ENCODE measurements at regions not wholly inside any gene's neighbourhood (a gene's known extent, or its start where the extent isn't known, plus 50 kb on each side); places are given as distances from the start of the nearest gene placed in this dataset.
"Not testable (repeated sequence)": the region's sequence is repeated elsewhere in the genome, so short reads cannot be mapped to it uniquely, and the experiment has no call there.

DNA sequence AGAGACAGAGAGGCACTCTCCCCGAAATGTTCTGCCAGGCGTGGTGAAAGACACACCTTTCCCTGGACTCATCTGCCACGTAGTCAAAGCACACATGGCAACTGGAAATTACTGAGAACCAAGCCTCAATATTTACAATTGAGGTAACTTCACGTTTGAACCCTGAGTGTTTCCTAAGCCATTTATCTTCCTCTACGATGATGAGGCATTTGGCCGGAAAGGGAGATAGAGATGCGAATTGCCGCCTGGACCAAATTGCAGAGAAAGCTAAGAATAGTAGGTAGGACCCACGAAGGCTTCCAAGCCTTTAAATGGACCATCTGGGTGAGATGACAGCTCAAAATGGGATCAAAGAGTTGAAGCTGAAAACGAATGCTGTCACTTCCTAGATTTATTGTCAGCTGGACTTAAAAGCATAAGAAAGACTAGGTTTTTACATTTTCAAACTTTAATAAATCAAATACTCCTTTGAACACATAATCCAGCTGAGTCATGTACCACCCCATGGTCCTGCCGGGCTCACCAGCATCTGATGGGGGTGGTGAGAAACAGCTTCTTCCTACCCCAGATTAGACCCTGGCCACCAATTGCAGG is 135.6 kb upstream of the LYZL2 start:
- no peak overlapping the region for H3K4me3 ChIP-seq (ENCODE audit: low read depth, low read length)

DNA sequence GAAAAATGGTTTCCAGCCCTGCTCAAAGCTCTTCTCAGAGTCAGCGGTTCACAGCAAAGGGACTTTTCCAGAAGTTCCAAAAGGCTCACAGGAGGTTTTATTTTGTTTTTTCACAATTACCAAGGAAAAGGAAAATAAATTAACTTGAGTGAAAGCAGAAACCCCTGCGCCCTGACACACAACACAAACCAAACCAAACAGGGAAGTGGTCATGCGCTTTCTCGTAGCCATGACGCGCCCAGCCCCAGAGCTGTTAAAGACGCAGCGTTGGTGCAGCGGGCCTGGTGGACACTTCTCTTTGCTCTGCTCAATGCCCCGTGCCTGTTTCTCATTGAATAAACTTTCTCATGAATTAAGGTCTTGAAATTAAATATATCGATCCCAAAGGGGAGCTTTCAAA is 134.4 kb upstream of the LYZL2 start:
- H3K4me3 ChIP-seq (ENCODE audit: low read depth, low read length), result no peak overlapping the region

DNA sequence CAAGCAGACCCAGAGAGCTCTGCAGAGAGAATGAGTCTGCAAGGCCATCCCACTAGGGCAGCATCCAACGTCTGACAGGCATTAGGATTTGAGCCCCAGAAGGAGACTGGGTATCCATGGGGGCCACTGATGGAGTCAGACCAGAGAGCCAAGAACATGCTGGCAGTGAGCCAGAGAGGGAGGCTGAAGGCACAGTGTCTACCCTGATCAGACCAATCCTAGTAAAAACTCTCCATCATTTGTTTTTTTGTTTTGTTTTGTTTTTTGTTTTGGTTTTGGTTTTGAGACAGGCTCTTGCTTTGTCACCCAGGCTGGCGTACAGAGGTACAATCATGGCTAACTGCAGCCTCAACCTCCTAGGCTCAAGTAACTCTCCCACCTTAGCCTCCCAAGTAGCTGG is 133.1 kb upstream of the LYZL2 start:
- H3K4me3 ChIP-seq (ENCODE audit: low read depth, low read length), result no peak overlapping the region

DNA sequence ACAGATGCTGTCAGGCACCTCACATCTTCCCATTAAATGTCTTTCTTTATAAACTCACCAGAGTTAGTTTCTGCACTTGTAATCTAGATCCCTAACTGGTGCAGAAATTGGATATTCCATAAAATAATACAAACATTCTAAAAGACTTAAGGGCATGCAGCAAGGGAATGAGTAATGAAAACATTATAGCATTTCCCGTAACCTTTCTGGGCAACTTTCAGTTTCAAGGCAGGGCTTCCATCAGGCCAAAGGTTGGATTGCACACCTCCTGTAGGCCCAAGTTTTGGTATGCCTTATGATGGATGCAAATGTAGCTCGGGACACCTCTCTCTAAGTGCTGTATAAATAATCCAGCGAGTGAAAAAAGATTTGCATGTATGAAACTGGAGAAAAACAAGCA is 129.9 kb upstream of the LYZL2 start:
- H3K4me3 ChIP-seq (ENCODE audit: low read depth, low read length), result no peak overlapping the region

DNA sequence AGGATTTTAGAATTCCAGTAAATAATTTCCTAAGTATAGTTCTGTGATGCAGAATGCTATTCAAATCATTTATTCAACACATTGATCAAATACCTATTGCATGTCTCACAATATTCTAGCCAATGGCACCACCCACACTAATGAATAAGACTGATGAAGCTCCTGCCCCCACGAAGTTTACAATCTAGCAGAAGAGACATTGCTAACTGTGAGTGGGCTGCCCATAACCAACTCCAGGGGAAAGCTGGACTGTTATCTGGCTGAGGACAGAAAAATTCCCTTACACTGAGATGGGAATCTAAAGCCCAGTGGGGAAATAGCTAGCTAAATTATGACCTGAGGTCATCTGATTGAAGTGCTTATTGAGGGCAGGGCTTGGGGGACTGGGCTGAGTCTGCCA is 128.8 kb upstream of the LYZL2 start:
- H3K4me3 ChIP-seq (ENCODE audit: low read depth, low read length), result no peak overlapping the region

DNA sequence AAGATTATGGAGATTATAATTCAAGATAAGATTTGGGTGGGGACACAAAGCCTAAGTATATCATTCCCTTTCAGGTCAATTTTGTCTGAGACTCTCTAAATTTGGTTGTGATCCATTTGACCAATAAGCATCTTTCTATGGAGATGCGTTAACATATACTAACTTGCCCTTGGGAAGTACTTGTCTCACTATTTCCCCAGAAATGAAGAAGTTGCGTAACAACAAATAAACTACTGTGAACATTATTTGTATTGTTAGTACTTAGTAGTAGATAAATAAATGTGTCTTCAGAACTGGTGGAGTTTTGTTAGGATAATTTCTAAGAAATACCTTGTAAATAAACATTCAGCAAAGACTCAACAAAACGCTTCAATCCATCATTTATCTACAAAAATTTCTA is 127.3 kb upstream of the LYZL2 start:
- no peak overlapping the region for H3K4me3 ChIP-seq (ENCODE audit: low read depth, low read length)

DNA sequence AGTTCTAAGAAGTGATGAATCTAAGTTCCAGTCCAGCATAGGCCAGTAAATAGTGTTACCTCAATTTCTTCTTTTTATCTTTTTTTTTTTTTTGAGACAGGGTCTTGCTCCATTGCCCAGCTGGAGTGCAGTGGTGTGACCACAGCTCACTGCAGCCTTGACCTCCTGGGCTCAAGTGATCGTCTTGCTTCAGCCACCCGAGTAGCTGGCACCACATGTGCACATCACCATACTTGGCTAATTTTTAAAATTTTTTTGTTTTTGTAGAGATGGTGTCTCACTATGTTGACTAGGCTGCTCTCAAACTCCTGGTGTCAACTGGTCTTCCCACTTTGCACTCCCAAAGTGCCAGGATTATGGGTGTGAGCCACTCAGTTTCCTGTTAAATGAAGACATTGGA is 126.6 kb upstream of the LYZL2 start:
- H3K4me3 ChIP-seq (ENCODE audit: low read depth, low read length), result no peak overlapping the region

DNA sequence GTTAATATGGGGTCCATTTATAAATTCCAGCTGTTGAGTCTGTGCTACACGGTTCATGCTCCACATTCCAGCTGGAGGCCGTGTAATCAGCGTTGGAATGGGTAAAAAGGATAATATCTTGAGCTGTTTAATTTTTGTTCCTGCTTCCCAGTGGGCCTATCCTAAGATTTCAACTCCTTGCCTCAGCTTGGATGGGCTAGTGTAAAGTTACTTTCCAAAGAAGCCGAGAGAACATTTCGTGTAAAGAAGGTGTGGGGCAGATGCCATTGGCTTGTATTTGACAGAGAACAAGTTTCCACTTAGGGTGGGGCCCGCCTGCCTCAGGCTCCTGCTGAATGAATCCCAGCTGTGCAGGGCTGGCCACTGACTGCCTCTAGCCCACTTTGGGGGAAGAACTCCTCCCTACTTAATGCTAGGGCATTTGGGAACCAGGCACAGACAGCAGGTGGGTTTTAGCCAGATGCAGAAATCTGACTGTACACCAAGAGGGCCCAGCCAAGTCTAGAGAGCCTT is 125.9 kb upstream of the LYZL2 start:
- H3K4me3 ChIP-seq (ENCODE audit: low read depth, low read length), result no peak overlapping the region

DNA sequence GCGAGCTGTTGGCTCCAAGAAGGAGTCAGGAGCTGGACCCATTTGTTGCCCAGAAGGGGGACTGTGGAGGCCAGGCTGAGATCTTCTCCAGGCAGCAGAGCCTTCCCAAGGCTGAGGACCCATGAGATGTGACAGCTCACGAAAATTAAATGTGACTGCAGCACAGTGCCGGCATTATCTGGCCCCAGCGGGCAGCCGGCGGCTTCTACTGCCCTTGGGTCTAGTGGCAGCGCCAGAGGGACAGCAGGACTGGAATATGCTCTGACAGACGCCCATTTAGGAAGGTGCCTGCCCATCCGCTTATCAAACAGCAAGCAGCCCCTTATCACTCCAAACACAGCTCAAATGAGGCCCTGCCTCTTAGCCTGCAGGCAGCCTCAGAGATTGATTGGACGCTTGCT is 122.9 kb upstream of the LYZL2 start:
- H3K4me3 ChIP-seq (ENCODE audit: low read depth, low read length), result no peak overlapping the region

DNA sequence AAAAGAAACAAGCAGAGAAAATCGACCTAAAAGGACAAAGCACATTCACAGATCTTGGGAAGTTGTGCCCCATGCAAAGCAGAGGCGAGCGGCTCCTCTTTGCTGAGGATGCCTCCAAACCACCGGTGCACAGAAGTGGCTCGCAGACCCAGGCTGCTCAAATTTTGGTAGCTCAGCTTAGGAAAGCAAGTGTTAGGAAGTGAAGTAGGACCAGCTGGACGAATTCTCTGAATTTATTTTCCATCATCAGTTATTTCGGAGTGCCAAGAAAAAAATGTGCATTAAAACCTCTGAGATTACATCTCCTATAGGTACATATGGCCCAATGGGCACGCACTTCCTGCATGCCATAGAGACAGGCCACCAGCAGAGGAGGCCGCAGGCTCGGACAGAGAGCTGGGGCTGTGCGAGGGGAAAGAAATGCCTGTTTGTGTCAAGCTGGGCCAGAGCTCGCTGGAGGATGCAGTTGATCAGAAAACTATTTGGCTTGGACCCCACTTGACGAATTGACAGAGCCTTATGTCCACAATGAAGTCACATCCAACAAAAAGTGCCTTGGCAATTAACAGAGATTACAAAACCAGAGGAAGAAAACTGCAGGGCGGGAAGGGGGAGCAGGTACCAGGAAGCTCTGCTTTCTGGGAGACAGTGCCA is 122.3 kb upstream of the LYZL2 start:
- H3K4me3 ChIP-seq (ENCODE audit: low read depth, low read length), result no peak overlapping the region

DNA sequence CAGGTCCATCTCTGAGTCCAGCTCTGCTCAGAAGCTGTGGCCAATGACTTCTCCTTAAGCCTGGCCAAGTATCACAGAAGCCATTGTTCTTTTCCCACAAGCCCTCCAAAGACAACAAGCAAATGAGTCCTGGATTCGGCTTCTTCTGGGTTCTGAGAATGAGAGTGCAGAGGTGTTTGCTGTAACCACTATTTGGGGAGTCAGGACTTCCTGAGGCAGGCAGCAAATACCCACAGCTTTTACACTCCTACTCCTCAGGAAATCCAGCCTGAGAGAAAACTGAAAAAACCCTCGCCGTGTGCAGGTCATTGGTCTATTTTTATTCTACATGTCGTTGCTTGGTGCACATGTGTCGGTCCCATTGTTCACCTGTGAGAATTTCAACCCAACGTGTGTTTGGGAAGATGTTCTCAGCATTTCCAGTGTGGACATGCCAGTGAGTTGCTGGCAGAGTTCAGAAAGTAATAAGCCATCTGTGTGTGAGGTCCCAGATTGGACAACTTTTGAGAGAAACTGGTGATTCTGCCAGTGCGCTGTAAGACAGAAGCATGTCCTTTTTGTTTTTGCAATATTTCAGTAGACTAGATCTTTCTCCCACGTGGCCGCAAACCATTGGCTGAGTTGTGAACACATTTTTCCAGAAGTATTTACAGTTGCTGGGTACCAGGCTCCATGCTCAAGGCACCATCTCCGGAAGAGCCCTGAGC is 121.6 kb upstream of the LYZL2 start:
- H3K4me3 ChIP-seq (ENCODE audit: low read depth, low read length), result no peak overlapping the region

DNA sequence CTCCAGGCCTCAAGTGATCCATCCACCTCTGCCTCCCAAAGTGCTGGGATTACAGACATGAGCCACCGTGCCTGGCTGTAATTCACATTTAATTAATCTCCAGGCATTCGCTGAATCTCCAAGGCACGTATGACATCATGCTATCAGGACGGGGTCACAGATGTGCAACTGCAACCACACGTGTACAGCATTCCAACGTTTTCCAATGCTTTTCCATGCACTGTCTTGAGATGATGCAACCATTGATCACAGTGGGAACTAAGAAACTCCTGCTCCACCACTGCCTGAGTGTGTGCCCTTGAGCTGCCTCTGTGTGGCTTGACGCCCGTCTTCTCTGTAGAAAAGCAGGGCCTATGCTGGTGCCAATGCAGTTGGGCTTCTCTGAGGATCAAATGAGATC is 119.8 kb upstream of the LYZL2 start:
- H3K4me3 ChIP-seq (ENCODE audit: low read depth, low read length), result no peak overlapping the region

DNA sequence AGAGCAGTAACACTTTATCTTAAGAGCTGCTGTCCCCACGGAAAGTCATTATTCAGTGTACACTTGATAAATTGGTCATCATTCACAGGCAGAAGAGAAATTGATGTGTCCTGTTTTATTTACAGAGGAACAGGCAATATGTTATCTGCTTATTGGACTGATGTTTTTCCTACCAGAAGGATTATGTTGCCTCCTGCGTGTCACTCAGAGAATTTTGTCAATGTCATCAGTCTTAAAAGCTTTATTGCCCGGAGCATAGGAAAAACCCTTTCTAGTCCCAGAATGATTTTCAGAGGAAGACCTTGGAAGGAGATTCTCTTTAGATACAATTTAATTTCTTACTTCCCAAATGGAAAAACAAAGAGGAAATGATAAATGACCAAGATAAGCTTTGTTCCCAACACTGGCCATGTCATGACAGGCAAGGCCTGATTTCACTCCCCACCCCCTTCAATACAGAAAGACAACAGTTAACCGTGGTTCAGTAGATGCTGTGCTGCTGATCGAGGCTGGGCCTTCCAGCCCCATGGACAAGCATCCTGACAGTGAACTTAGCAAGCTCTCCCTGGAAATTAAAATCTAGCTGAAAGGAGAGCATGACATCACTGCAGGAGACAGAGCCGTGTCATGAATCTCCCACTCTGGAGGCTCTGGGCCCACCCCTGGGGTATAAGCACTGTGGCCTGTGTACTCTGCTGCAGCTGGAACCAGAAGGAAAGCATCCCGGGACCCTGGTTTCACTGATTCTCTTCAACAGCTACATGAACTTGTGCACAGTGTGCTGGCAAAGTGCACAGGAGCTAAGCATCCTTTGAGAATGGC is 118.8 kb upstream of the LYZL2 start:
- H3K4me3 ChIP-seq (ENCODE audit: low read depth, low read length), result no peak overlapping the region

DNA sequence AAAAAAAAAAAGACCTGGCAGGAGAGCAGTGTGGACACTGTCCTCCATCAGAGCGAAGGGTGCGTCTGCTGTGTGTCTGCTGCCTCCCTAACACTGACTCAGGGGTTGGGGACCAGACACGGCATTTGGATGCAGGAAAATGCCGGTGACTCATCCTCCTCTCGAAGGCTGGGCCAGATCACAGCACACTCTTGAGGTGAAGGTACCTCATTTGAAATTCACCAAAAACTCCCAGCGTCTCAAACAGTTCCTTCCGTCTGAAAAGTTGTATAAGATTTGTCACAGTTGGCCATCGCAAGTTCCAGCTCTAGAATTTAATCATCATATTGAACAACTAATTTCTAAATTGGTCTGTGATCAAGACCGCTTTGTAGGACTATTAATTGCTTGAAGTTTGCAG is 118.1 kb upstream of the LYZL2 start:
- no peak overlapping the region for H3K4me3 ChIP-seq (ENCODE audit: low read depth, low read length)

DNA sequence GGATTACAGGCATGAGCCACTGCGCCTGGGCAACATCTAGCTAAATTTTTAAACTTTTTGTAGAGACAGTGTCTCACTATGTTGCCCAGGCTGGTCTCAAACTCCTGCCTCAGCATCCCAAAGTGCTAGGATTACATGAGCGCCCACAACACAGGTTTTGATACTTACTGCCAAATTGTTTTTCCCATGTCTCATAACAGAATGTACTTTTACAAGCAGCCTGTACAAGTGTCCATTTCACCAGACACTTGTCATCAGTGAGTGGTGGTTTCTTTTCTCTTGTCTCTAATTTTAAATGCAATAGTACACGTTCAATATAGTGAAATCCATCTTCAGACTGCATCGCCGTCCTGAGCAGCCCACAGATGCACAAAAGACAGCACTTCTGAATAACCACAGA is 116.4 kb upstream of the LYZL2 start:
- no peak overlapping the region for H3K4me3 ChIP-seq (ENCODE audit: low read depth, low read length)

DNA sequence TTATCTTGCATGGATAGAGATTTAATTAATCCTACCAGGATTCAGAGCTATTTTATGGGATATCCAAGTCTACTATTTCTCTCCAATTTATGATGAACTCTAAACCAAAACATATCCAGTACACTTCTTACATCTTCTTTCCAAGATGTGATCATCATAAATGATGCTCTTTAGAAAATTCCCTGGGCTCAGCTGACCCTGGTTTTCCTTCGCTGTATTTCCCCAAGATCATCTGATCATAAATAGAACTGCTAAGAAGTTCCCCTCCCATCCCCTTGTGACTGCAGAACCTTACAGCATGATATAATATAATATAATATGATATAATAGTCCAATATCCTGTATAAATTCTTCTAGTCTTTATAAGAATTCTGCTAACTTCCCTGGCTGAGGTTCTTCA is 114.6 kb upstream of the LYZL2 start:
- no peak overlapping the region for H3K4me3 ChIP-seq (ENCODE audit: low read depth, low read length)

DNA sequence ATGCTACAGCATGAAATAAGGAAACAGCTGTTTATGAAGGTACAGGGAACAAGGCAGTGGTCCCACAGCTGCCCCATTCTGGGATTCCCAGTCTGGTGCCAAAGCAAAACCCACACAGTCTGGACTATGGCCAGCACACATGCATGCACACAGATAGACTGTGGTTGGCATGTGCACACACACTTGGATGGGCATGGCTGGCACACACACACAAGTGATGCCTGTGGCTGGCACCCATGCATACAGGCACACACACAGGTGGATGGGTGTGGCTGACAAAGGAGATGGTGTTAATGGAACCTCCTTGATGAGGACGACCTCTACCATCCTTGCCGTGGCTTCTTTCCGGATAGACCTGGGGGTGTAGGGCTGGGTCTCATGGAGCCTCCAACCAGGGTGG is 114.0 kb upstream of the LYZL2 start:
- no peak overlapping the region for H3K4me3 ChIP-seq (ENCODE audit: low read depth, low read length)

DNA sequence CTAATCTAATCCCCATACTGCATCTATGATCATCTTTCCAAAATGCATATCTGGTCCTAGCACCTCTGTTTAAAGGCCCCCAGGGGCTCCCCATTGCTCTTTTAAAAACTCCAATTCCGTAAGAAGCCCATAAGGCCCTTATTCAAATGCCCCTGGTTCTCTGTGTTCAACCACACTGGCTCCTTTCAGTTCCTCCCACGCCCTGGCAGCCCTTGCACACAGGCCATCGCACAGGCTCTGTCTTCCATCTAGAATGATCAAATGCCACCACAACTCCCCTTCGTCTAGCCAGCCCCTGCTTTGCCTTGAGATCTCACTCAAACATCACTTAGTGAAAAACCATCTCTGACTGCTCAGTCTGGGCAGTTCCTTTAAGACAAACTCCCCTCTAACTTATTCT is 112.9 kb upstream of the LYZL2 start:
- no peak overlapping the region for H3K4me3 ChIP-seq (ENCODE audit: low read depth, low read length)

DNA sequence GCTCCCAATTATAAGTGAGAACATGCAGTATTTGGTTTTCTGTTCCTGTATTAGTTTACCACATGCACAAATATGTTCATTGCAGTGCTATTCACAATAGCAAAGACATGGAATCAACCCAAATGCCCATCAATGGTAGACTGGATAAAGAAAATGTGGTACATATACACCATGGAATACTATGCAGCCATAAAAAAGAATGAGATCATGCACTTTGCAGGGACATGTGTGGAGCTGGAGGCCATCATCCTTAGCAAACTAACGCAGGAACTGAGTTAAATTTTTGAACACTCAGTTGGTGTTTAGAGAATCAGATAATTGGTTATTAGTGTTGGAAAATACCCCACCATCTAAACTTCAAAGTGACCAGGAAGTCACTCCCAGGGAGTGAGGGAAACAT is 111.2 kb upstream of the LYZL2 start:
- H3K4me3 ChIP-seq (ENCODE audit: low read depth, low read length), result not testable (repeated sequence)

DNA sequence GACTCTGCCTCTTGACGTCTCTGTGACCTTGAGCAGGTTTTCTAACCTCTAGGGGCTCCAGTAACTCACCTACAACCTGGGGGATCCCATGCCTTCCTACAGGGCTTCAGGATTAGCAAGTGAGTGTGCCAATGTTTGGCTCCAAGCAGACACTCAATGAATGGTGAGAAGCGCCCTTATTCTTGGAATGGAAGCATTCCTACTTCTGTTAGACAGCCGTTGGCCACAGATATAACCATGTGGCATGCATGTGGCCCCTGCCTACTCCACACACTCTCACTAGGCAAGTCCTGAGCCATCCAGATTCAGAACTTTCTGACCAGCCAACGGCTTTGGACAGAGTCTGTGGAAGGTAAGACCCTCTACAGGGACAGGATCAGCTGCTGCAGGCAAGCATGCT is 108.9 kb upstream of the LYZL2 start:
- H3K4me3 ChIP-seq (ENCODE audit: low read depth, low read length), result no peak overlapping the region

DNA sequence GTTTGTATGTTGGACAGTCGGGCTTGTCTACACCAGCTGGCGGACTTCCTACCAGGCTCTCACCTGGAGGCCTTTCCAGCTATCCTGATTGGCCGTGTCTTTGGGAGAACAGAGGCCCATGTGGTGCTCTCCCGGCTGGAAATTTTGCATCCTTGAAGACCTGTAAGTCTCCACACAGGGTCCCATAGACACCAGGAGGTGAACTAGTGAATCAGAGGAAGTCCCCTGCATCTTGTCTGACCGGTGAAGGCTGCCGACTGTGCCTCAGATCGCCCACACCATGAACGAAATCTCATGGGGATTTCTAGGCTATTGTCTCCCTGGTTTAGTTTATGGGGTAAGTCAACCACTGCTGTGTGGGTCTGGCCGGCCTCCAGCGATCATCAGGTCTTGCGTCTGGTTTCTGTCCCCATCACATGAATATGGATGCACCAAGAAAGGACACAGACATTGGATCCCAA is 108.4 kb upstream of the LYZL2 start:
- no peak overlapping the region for H3K4me3 ChIP-seq (ENCODE audit: low read depth, low read length)
